H1 (cell line): ENCODE measurements at regions not wholly inside any gene's neighbourhood (a gene's known extent, or its start where the extent isn't known, plus 50 kb on each side); places are given as distances from the start of the nearest gene placed in this dataset.

ENCODE experiments used
- CTCF ChIA-PET: fragments of 300-600 bp; sonication (Branson Sonifier 250); formaldehyde crosslinking; loops from one replicate; lab custom pipeline; 2021; ENCODE audit not compliant: partially characterized antibody; lab: Charles Lee
- POLR2A ChIA-PET: fragments of 300-600 bp; sonication (Branson Sonifier 250); formaldehyde crosslinking; loops from one replicate; lab custom pipeline; 2021; ENCODE audit warnings: inconsistent platforms; ENCODE audit not compliant: partially characterized antibody; lab: Charles Lee
- DNase-seq, 2 experiments: peaks; one replicate each; pipeline versions ENCODE4 v3.0.0 to v3.0.0-alpha.2; 2010 to 2022; ENCODE audit warnings: low spot score in 2 of 2, low read depth in 1 of 2, mixed read lengths in 1 of 2
- FAIRE-seq: peaks from 2 replicates; lab custom pipeline; 2011; peaks lifted over from hg19 to GRCh38; lab: Jason Lieb, UNC
- H2AFZ ChIP-seq: 2 replicates; pipeline ENCODE4 v1.8.1; 2012; ENCODE audit warnings: low read length, inconsistent platforms
- H2AK5ac ChIP-seq: 2 replicates; pipeline ENCODE4 v1.6.1; 2013; ENCODE audit warnings: low read depth, low read length
- H2BK120ac ChIP-seq: replicated peaks from 2 replicates; pipeline ENCODE3; 2013; ENCODE audit warnings: low read depth, low read length, inconsistent platforms
- H2BK12ac ChIP-seq: 2 replicates; pipeline ENCODE4 v1.6.1; 2013; ENCODE audit warnings: low read depth, low read length
- H2BK15ac ChIP-seq: 2 replicates; pipeline ENCODE4 v1.6.1; 2013; ENCODE audit warnings: low read length
- H2BK20ac ChIP-seq: 2 replicates; pipeline ENCODE4 v1.6.1; 2013; ENCODE audit warnings: low read length
- H2BK5ac ChIP-seq: 2 replicates; pipeline ENCODE4 v1.6.1; 2013; ENCODE audit warnings: low read depth, low read length
- H3K14ac ChIP-seq: 2 replicates; pipeline ENCODE4 v1.6.1; 2013; ENCODE audit warnings: inconsistent platforms; ENCODE audit not compliant: insufficient read length
- H3K18ac ChIP-seq: 2 replicates; pipeline ENCODE4 v1.6.1; 2013; ENCODE audit warnings: low read length; ENCODE audit errors: extremely low read depth
- H3K23ac ChIP-seq: 2 replicates; pipeline ENCODE4 v1.6.1; 2013; ENCODE audit warnings: inconsistent platforms; ENCODE audit not compliant: insufficient read length
- H3K23me2 ChIP-seq: 2 replicates; pipeline ENCODE4 v1.6.1; 2013; ENCODE audit warnings: low read depth, low read length
- H3K27ac ChIP-seq: 2 replicates; pipeline ENCODE4 v1.6.1; 2011; ENCODE audit warnings: low read depth, low read length, inconsistent platforms
- H3K27me3 ChIP-seq, 4 experiments: replicated peaks in 1 of 4; 1 replicate in 1 of 4; 2 replicates in 3 of 4; pipeline versions ENCODE4 v1.6.1 to v1.8.1; 2011 to 2013; ENCODE audit warnings: low read length in 3 of 4, mild to moderate bottlenecking in 3 of 4, inconsistent platforms in 2 of 4, mixed read lengths in 2 of 4, moderate library complexity in 1 of 4; ENCODE audit not compliant: control insufficient read depth in 3 of 4, insufficient read depth in 3 of 4; ENCODE audit errors: extremely low read depth in 1 of 4
- H3K36me3 ChIP-seq, 4 experiments: 2 replicates each; pipeline versions ENCODE4 v1.6.1 to v1.8.1; 2011 to 2013; ENCODE audit warnings: mild to moderate bottlenecking in 4 of 4, low read length in 3 of 4, moderate library complexity in 2 of 4, control low read depth in 1 of 4, inconsistent platforms in 1 of 4; ENCODE audit not compliant: insufficient read depth in 4 of 4, control insufficient read depth in 2 of 4
- H3K4ac ChIP-seq: replicated peaks from 2 replicates; pipeline ENCODE3; 2013; ENCODE audit warnings: low read length, low read depth, mixed read lengths, inconsistent platforms; ENCODE audit not compliant: insufficient read length
- H3K4me1 ChIP-seq, 4 experiments: replicated peaks in 1 of 4; 1 replicate in 1 of 4; 2 replicates in 3 of 4; pipeline versions ENCODE4 v1.6.1 to v1.8.1; 2011 to 2013; ENCODE audit warnings: low read length in 3 of 4, inconsistent platforms in 2 of 4, mixed read lengths in 1 of 4; ENCODE audit not compliant: insufficient read depth in 4 of 4, control insufficient read depth in 3 of 4
- H3K4me2 ChIP-seq, 2 experiments: 2 replicates each; pipeline versions ENCODE4 v1.6.1 to v1.8.1; 2011 to 2013; ENCODE audit warnings: low read depth in 2 of 2, low read length in 2 of 2, control low read depth in 1 of 2, inconsistent platforms in 1 of 2, mild to moderate bottlenecking in 1 of 2; ENCODE audit not compliant: insufficient read depth in 1 of 2
- H3K4me3 ChIP-seq, 4 experiments: fragments of 200-600, 300-600 bp in 1 of 4; sonication (generic), shearing (Covaris generic), sonication (Bioruptor Twin) in 1 of 4; 2 replicates each; pipeline versions ENCODE4 v1.5.1 to v1.8.1; 2011 to 2016; ENCODE audit warnings: low read length in 4 of 4, low read depth in 3 of 4, control low read depth in 2 of 4, inconsistent platforms in 2 of 4, mild to moderate bottlenecking in 2 of 4, mixed read lengths in 1 of 4, moderate library complexity in 1 of 4; ENCODE audit not compliant: insufficient read depth in 2 of 4; ENCODE audit errors: extremely low read depth in 1 of 4
- H3K56ac ChIP-seq: replicated peaks from 2 replicates; pipeline ENCODE3; 2013; ENCODE audit warnings: low read depth, mild to moderate bottlenecking, mixed read lengths, low read length, inconsistent platforms; ENCODE audit not compliant: insufficient read length
- H3K79me1 ChIP-seq: 2 replicates; pipeline ENCODE4 v1.6.1; 2013; ENCODE audit warnings: low read depth, low read length, control low read depth
- H3K79me2 ChIP-seq, 2 experiments: 2 replicates each; pipeline versions ENCODE4 v1.6.1 to v1.8.1; 2012 to 2013; ENCODE audit warnings: low read length in 2 of 2, mild to moderate bottlenecking in 2 of 2, inconsistent platforms in 1 of 2; ENCODE audit not compliant: insufficient read depth in 2 of 2, control insufficient read depth in 1 of 2
- H3K9ac ChIP-seq, 4 experiments: replicated peaks in 1 of 4; 1 replicate in 1 of 4; 2 replicates in 3 of 4; pipeline versions ENCODE4 v1.6.1 to v1.8.1; 2011 to 2013; ENCODE audit warnings: low read depth in 3 of 4, low read length in 3 of 4, control low read depth in 2 of 4, mild to moderate bottlenecking in 2 of 4, moderate library complexity in 2 of 4, inconsistent platforms in 1 of 4; ENCODE audit errors: extremely low read depth in 1 of 4
- H3K9me3 ChIP-seq, 2 experiments: 2 replicates each; pipeline versions ENCODE4 v1.6.1 to v1.8.1; 2012 to 2013; ENCODE audit warnings: mild to moderate bottlenecking in 2 of 2, moderate library complexity in 2 of 2, control low read depth in 1 of 2, inconsistent platforms in 1 of 2, low read depth in 1 of 2, low read length in 1 of 2, mixed read lengths in 1 of 2; ENCODE audit not compliant: insufficient read depth in 2 of 2
- H4K20me1 ChIP-seq, 2 experiments: replicated peaks in 1 of 2; 2 replicates each; pipeline versions ENCODE3 to v1.8.1; 2011 to 2013; ENCODE audit warnings: inconsistent platforms in 2 of 2, low read length in 2 of 2, mild to moderate bottlenecking in 1 of 2; ENCODE audit not compliant: insufficient read depth in 2 of 2, control insufficient read depth in 1 of 2
- H4K5ac ChIP-seq: 2 replicates; pipeline ENCODE4 v1.6.1; 2013; ENCODE audit warnings: low read length, low read depth, mixed read lengths, inconsistent platforms; ENCODE audit not compliant: insufficient read length
- H4K8ac ChIP-seq: 2 replicates; pipeline ENCODE4 v1.8.0; 2013; ENCODE audit warnings: mild to moderate bottlenecking, moderate library complexity, low read length, inconsistent platforms; ENCODE audit not compliant: insufficient read depth; ENCODE audit errors: extremely low read depth
- H4K91ac ChIP-seq: replicated peaks from 2 replicates; pipeline ENCODE3; 2013; ENCODE audit warnings: low read length, mixed read lengths, inconsistent platforms; ENCODE audit not compliant: insufficient read length
- FOSL1 ChIP-seq: IDR thresholded peaks from 2 replicates; pipeline ENCODE4 v1.6.1; 2011; ENCODE audit warnings: mild to moderate bottlenecking, low read depth, low read length, moderate library complexity; ENCODE audit not compliant: insufficient read depth
- MAFK ChIP-seq: IDR thresholded peaks from 2 replicates; pipeline ENCODE4 v1.6.1; 2012; ENCODE audit warnings: low read depth, mild to moderate bottlenecking, improper control_type of control experiment, low read length
- SRF ChIP-seq: IDR thresholded peaks from 2 replicates; pipeline ENCODE4 v1.6.1; 2011; ENCODE audit warnings: mild to moderate bottlenecking, low read depth, low read length, moderate library complexity
- WGBS, 2 experiments: shearing (Covaris generic) in 1 of 2; methylation state at CpG; one replicate each; pipeline versions ENCODE4 v1.1.6 to v1.1.7; 2013 to 2015; ENCODE audit warnings: low lambda C conversion rate in 2 of 2, mixed read lengths in 2 of 2, inconsistent platforms in 1 of 2, low coverage in 1 of 2, missing lambda C conversion rate in 1 of 2; ENCODE audit not compliant: insufficient replicate concordance in 2 of 2, insufficient coverage in 1 of 2, insufficient read length in 1 of 2; ENCODE audit errors: extremely low coverage in 1 of 2, missing lambda C conversion rate in 1 of 2; 5-methylcytosine and 5-hydroxymethylcytosine counted together

DNA sequence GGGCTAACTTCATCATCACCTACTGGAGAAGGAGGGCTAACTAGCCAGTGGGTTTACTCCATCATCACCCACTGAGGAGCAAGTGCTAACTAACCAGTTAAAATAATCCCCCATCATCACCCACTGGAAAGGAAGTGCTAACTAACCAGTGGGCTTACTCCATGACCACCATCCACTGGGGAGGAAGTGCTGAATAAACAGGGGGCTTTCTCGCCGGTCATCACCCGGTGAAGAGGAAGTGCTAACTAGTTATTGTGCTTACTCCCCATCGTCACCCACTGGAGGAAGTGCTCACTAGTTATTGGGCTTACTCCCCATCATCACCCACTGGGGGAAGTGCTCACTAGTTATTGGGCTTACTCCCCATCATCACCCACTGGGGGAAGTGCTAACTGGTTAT, 124.4 kb upstream of the SALL3 start:
- Histone ChIP-seq H3K27ac (no peak overlapping the region), H3K79me2 (no peaks in the 10 kb centered on the region), H2BK15ac (no peak overlapping the region), H3K36me3 (no peaks in the 10 kb centered on the region), H3K23ac (no peak overlapping the region), H3K4me1 (no peaks in the 10 kb centered on the region; a peak in 1 of 7 replicates), H3K79me1 (no peaks in the 10 kb centered on the region), H2BK5ac (no peak overlapping the region), H3K4me2 (no peak overlapping the region), H2BK12ac (no peak overlapping the region), H2AFZ (no peak overlapping the region), H3K27me3 (no peaks in the 10 kb centered on the region), H3K9me3 (peaks cover 0 to 7% of the 10 kb centered on the region in 2 experiments; a peak in 1 of 4 replicates), H2BK120ac (no peak overlapping the region), H3K14ac (no peak overlapping the region), H4K8ac (no peak overlapping the region), H3K4me3 (no peak overlapping the region), H2AK5ac (no peak overlapping the region), H4K91ac (no peak overlapping the region), H4K5ac (no peak overlapping the region), H3K23me2 (no peaks in the 10 kb centered on the region), H4K20me1 (no peaks in the 10 kb centered on the region), H3K18ac (no peak overlapping the region), H3K56ac (no peak overlapping the region), H3K9ac (no peak overlapping the region), H2BK20ac (no peak overlapping the region), H3K4ac (no peak overlapping the region)
- WGBS, 2 experiments = 80% methylated on average over 4 of the region's 4 CpGs; no CpG with 5 or more reads in 1 of the 2 experiments
- no peak for DNase-seq
- CTCF ChIA-PET = interaction anchor here (1.8 kb wide), 1 partner anchor 20 kb away, joined by 6 read pairs; no protein-coding TSS in a partner anchor
- FAIRE-seq = no peak
- TF ChIP-seq SRF (no peak), MAFK (no peak), FOSL1 (no peak)
- POLR2A ChIA-PET = no interaction called here
